ENCODE measurements at regions not wholly inside any gene's neighbourhood (a gene's known extent, or its start where the extent isn't known, plus 50 kb on each side); places are given as distances from the start of the nearest gene placed in this dataset.

- no peak for TF ChIP-seq POLR2A (IDR thresholded peaks at IDR 0.05)
- TF ChIP-seq EP300 (IDR thresholded peaks at IDR 0.05): no peak
- TF ChIP-seq CTCF (IDR thresholded peaks at IDR 0.05): no peak
These were observed 813.9 kb upstream of the GRM7 start for GRCh38 chr3:6047016-6047415.
